A673 (cell line): ENCODE measurements at regions not wholly inside any gene's neighbourhood (a gene's known extent, or its start where the extent isn't known, plus 50 kb on each side); places are given as distances from the start of the nearest gene placed in this dataset.

Experiments used
- BruUV-seq: library from RNA; stranded (reverse); fragments of 400-500 nt; replicated peaks from 2 replicates; lab custom pipeline; 2021; lab: Mats Ljungman, UMichigan
- CTCF ChIA-PET: fragments of 300-600 bp; sonication (Branson Sonifier 250); formaldehyde crosslinking; loops from one replicate; lab custom pipeline; 2022; ENCODE audit warnings: antibody characterized with exemption; lab: Charles Lee
- POLR2A ChIA-PET: fragments of 300-600 bp; sonication (Branson Sonifier 250); formaldehyde crosslinking; loops from one replicate; lab custom pipeline; 2022; ENCODE audit warnings: antibody characterized with exemption; ENCODE audit not compliant: low non-redundant PET; lab: Charles Lee
- DNase-seq: peaks from one replicate; pipeline ENCODE4 v3.0.0-alpha.2; 2015; ENCODE audit warnings: low spot score
- H3K27ac ChIP-seq: fragments of 200-600 bp; sonication (generic); 2 replicates; pipeline ENCODE4 v1.5.1; 2016; ENCODE audit warnings: mixed run types, low read depth, mild to moderate bottlenecking, mixed read lengths, antibody characterized with exemption, low read length; ENCODE audit not compliant: poor library complexity, severe bottlenecking
- H3K27me3 ChIP-seq: fragments of 200-600 bp; sonication (generic); replicated peaks from 2 replicates; pipeline ENCODE4 v1.6.1; 2017; ENCODE audit warnings: mixed run types, low read depth, mild to moderate bottlenecking, mixed read lengths, antibody characterized with exemption, low read length; ENCODE audit not compliant: insufficient read depth, poor library complexity
- H3K36me3 ChIP-seq: fragments of 200-600 bp; sonication (generic); 2 replicates; pipeline ENCODE4 v1.6.1; 2016; ENCODE audit warnings: mixed run types, mild to moderate bottlenecking, mixed read lengths, antibody characterized with exemption, low read length; ENCODE audit not compliant: insufficient read depth, poor library complexity, severe bottlenecking
- H3K4me1 ChIP-seq: fragments of 200-600 bp; sonication (generic); 2 replicates; pipeline ENCODE4 v1.6.1; 2017; ENCODE audit warnings: mixed run types, mild to moderate bottlenecking, mixed read lengths, antibody characterized with exemption, low read length; ENCODE audit not compliant: insufficient read depth, poor library complexity, severe bottlenecking
- H3K4me3 ChIP-seq: fragments of 200-600 bp; sonication (generic); 2 replicates; pipeline ENCODE4 v1.5.1; 2016; ENCODE audit warnings: low read depth, mixed run types, mild to moderate bottlenecking, mixed read lengths, low read length; ENCODE audit not compliant: poor library complexity, severe bottlenecking
- H3K9me3 ChIP-seq: fragments of 200-600 bp; sonication (generic); 2 replicates; pipeline ENCODE4 v1.6.1; 2016; ENCODE audit warnings: mixed run types, low read depth, mild to moderate bottlenecking, mixed read lengths, antibody characterized with exemption, low read length; ENCODE audit not compliant: poor library complexity, severe bottlenecking
- CTCF ChIP-seq: fragments of 300-800, 200-600 bp; sonication (generic); conservative IDR thresholded peaks from 2 replicates; pipeline ENCODE4 v1.5.1; 2017; ENCODE audit warnings: low read depth, mild to moderate bottlenecking, antibody characterized with exemption, low read length, moderate library complexity, mixed read lengths
- EZH2 ChIP-seq: fragments of 200-600 bp; sonication (generic); IDR thresholded peaks from 2 replicates; pipeline ENCODE4 v1.6.1; 2017; ENCODE audit warnings: borderline replicate concordance, low read depth, mild to moderate bottlenecking, mixed read lengths, antibody characterized with exemption, low read length; ENCODE audit not compliant: poor library complexity, severe bottlenecking
- intact Hi-C: fragments of 100-400 bp; cut with micrococcal nuclease; formaldehyde crosslinking; loops from one replicate; pipeline ENCODE4 v1.10.0; 2022; ENCODE audit not compliant: unreplicated experiment

- BruUV-seq = no TSS peak
- TF ChIP-seq EZH2 (no peak), CTCF (no peak)
- Histone ChIP-seq H3K4me3 (no peak overlapping the region), H3K36me3 (no peaks in the 10 kb centered on the region), H3K27me3 (no peaks in the 10 kb centered on the region), H3K27ac (no peak overlapping the region), H3K9me3 (no peaks in the 10 kb centered on the region), H3K4me1 (peaks cover 5% of the 10 kb centered on the region)
- ChIA-PET POLR2A (no interaction called here), CTCF (no interaction called here)
- no peak for DNase-seq
- intact Hi-C loops = no loop called here
Measured at GRCh38 chr9:28014212-28014611, 440.9 kb upstream of the C9orf72 start.

DNA sequence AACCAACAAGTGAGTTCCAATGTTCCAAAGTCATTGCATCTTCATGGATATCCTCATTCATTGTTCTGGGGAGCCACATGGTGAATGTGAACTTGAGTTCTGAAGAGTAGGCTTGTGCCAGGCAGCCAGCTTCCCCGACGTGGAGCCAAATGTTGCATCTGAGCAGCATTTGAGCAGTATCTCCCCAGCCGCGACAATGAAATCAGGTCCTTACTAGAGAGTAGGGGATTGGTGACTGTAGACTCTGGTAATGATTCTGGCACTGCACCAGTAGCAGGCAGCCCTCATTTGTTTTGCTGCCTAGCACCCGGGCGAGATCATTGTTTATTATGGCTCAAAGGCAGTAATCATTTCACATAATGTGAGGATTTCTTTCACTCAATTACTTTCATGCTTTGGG is 451.4 kb upstream of the C9orf72 start:
- no peak for DNase-seq
- H3K4me1 ChIP-seq = no peaks in the 10 kb centered on the region
- no peaks in the 10 kb centered on the region for H3K9me3 ChIP-seq
- BruUV-seq = no TSS peak
- no peak for TF ChIP-seq CTCF
- no peak for TF ChIP-seq EZH2
- CTCF ChIA-PET = no interaction called here
- no peak overlapping the region for H3K27ac ChIP-seq
- intact Hi-C loops = no loop called here
- POLR2A ChIA-PET = no interaction called here
- H3K4me3 ChIP-seq = no peak overlapping the region
- no peaks in the 10 kb centered on the region for H3K36me3 ChIP-seq
- H3K27me3 ChIP-seq = no peaks in the 10 kb centered on the region

DNA sequence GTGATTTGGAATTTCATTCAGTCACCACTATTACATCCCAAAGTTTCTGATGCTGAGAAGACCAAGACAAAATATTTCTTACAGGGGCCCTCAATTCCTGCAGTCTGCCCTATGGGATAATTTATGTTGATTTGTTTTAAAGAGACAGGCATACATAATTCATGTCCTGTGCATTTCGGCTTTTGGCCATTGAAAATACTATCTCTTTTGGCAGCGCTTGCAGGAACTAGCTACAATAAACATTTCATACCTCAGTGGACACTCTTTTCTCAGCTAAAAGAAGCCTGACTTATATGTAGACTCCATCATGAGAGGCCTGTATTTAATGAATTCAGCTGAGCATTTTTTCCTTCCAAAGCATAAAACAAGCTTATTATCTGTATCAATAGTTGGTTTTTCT is 451.9 kb upstream of the C9orf72 start:
- Histone ChIP-seq H3K27ac (no peak overlapping the region), H3K4me3 (no peak overlapping the region), H3K27me3 (no peaks in the 10 kb centered on the region), H3K36me3 (no peaks in the 10 kb centered on the region), H3K4me1 (no peaks in the 10 kb centered on the region), H3K9me3 (no peaks in the 10 kb centered on the region)
- BruUV-seq = no TSS peak
- POLR2A ChIA-PET = no interaction called here
- intact Hi-C loops = no loop called here
- no peak for DNase-seq
- TF ChIP-seq EZH2 = no peak
- no peak for TF ChIP-seq CTCF
- CTCF ChIA-PET = no interaction called here
